Astrocyte (in vitro differentiated cells and primary cell): ENCODE measurements at regions not wholly inside any gene's neighbourhood (a gene's known extent, or its start where the extent isn't known, plus 50 kb on each side); places are given as distances from the start of the nearest gene placed in this dataset.

Experiments used
- DNase-seq: peaks from one replicate; pipeline ENCODE4 v3.0.0-alpha.2; 2010; ENCODE audit warnings: low read depth
- FAIRE-seq: peaks from 2 replicates; lab custom pipeline; 2011; peaks lifted over from hg19 to GRCh38; lab: Jason Lieb, UNC
- H2AFZ ChIP-seq: 2 replicates; pipeline ENCODE4 v1.6.0; 2012; ENCODE audit warnings: low read depth, low read length, inconsistent platforms
- H3K27ac ChIP-seq: 2 replicates; pipeline ENCODE4 v1.5.1; 2011; ENCODE audit warnings: low read depth, low read length, inconsistent platforms
- H3K27me3 ChIP-seq: 2 replicates; pipeline ENCODE4 v1.6.0; 2011; ENCODE audit warnings: low read length, inconsistent platforms; ENCODE audit not compliant: insufficient read depth
- H3K36me3 ChIP-seq: 2 replicates; pipeline ENCODE4 v1.5.1; 2011; ENCODE audit warnings: low read length, inconsistent platforms; ENCODE audit not compliant: insufficient read depth
- H3K4me1 ChIP-seq: 2 replicates; pipeline ENCODE4 v1.5.1; 2011; ENCODE audit warnings: low read length, inconsistent platforms; ENCODE audit not compliant: insufficient read depth
- H3K4me2 ChIP-seq: 2 replicates; pipeline ENCODE4 v1.6.0; 2012; ENCODE audit warnings: low read length, inconsistent platforms
- H3K4me3 ChIP-seq: 2 replicates; pipeline ENCODE4 v1.5.1; 2011; ENCODE audit warnings: low read depth, mild to moderate bottlenecking, low read length, inconsistent platforms; ENCODE audit not compliant: insufficient read depth
- H3K79me2 ChIP-seq: 2 replicates; pipeline ENCODE4 v1.6.0; 2012; ENCODE audit warnings: mild to moderate bottlenecking, low read length, inconsistent platforms; ENCODE audit not compliant: insufficient read depth
- H3K9ac ChIP-seq: 2 replicates; pipeline ENCODE4 v1.6.0; 2012; ENCODE audit warnings: mild to moderate bottlenecking, low read length, inconsistent platforms
- H3K9me3 ChIP-seq: 2 replicates; pipeline ENCODE4 v1.5.1; 2012; ENCODE audit warnings: low read depth, mild to moderate bottlenecking, low read length, inconsistent platforms; ENCODE audit not compliant: insufficient read depth
- H4K20me1 ChIP-seq: 2 replicates; pipeline ENCODE4 v1.6.0; 2012; ENCODE audit warnings: low read length, inconsistent platforms; ENCODE audit not compliant: insufficient read depth
- H3K27ac Mint-ChIP-seq: one replicate; pipeline ENCODE4 v1.8.0; 2021; ENCODE audit warnings: mild to moderate bottlenecking, mixed read lengths; ENCODE audit not compliant: unreplicated experiment
- H3K27me3 Mint-ChIP-seq: one replicate; pipeline ENCODE4 v1.8.0; 2021; ENCODE audit warnings: low read depth, mixed read lengths; ENCODE audit not compliant: unreplicated experiment
- H3K36me3 Mint-ChIP-seq: one replicate; pipeline ENCODE4 v1.8.0; 2021; ENCODE audit warnings: low read depth, mixed read lengths; ENCODE audit not compliant: unreplicated experiment
- H3K4me1 Mint-ChIP-seq: one replicate; pipeline ENCODE4 v1.8.0; 2021; ENCODE audit warnings: low read depth, mixed read lengths; ENCODE audit not compliant: unreplicated experiment
- H3K4me3 Mint-ChIP-seq: one replicate; pipeline ENCODE4 v1.8.0; 2021; ENCODE audit warnings: mild to moderate bottlenecking, moderate library complexity, mixed read lengths; ENCODE audit not compliant: unreplicated experiment
- H3K9me3 Mint-ChIP-seq: one replicate; pipeline ENCODE4 v1.8.0; 2021; ENCODE audit warnings: mild to moderate bottlenecking, mixed read lengths; ENCODE audit not compliant: unreplicated experiment
- EZH2 ChIP-seq: IDR thresholded peaks from 2 replicates; pipeline ENCODE4 v1.6.1; 2012; ENCODE audit warnings: mild to moderate bottlenecking, low read length, inconsistent platforms; ENCODE audit not compliant: insufficient read depth
- TF ChIP-seq, protein P1 (sequence below): IDR thresholded peaks from 2 replicates; pipeline ENCODE4 v1.5.1; 2011; ENCODE audit warnings: low read depth, mild to moderate bottlenecking, inconsistent platforms, low read length, moderate library complexity; ENCODE audit not compliant: insufficient read depth

DNA sequence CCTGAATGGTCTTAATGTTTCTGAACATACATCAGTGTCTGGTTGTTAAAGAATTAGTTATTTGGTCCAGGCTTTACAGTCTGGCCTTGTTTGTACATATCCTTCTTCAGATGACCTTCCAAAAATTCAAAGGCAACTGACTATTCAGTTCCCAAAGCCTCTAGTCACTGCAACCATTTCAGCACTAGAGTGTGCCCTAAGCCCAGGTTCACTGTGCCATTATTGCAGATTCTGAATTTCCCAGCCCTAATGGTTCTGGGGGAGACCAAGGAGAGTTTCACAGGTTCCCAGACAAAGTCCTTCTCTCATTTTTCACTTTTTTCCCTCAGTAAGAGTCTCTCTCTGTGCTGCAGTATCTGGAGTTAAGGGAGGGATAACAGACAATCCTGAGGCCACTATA, 235.8 kb downstream of the TRAM1L1 start:
- Mint-ChIP-seq H3K4me1 (no peaks in the 10 kb centered on the region), H3K27ac (no peak overlapping the region), H3K4me3 (no peak overlapping the region), H3K27me3 (no peaks in the 10 kb centered on the region), H3K36me3 (no peaks in the 10 kb centered on the region), H3K9me3 (no peaks in the 10 kb centered on the region)
- FAIRE-seq (no peak), DNase-seq (no peak)
- H3K9ac ChIP-seq = no peak overlapping the region
- no peaks in the 10 kb centered on the region for H3K27me3 ChIP-seq
- no peaks in the 10 kb centered on the region for H3K79me2 ChIP-seq
- TF ChIP-seq, protein P1, sequence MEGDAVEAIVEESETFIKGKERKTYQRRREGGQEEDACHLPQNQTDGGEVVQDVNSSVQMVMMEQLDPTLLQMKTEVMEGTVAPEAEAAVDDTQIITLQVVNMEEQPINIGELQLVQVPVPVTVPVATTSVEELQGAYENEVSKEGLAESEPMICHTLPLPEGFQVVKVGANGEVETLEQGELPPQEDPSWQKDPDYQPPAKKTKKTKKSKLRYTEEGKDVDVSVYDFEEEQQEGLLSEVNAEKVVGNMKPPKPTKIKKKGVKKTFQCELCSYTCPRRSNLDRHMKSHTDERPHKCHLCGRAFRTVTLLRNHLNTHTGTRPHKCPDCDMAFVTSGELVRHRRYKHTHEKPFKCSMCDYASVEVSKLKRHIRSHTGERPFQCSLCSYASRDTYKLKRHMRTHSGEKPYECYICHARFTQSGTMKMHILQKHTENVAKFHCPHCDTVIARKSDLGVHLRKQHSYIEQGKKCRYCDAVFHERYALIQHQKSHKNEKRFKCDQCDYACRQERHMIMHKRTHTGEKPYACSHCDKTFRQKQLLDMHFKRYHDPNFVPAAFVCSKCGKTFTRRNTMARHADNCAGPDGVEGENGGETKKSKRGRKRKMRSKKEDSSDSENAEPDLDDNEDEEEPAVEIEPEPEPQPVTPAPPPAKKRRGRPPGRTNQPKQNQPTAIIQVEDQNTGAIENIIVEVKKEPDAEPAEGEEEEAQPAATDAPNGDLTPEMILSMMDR = no peak
- no peak for TF ChIP-seq EZH2
- no peaks in the 10 kb centered on the region for H4K20me1 ChIP-seq
- H3K4me1 ChIP-seq = no peaks in the 10 kb centered on the region
- H3K9me3 ChIP-seq = no peaks in the 10 kb centered on the region
- no peak overlapping the region for H3K27ac ChIP-seq
- H3K36me3 ChIP-seq = no peaks in the 10 kb centered on the region
- no peak overlapping the region for H3K4me3 ChIP-seq
- no peak overlapping the region for H3K4me2 ChIP-seq
- H2AFZ ChIP-seq = no peak overlapping the region

DNA sequence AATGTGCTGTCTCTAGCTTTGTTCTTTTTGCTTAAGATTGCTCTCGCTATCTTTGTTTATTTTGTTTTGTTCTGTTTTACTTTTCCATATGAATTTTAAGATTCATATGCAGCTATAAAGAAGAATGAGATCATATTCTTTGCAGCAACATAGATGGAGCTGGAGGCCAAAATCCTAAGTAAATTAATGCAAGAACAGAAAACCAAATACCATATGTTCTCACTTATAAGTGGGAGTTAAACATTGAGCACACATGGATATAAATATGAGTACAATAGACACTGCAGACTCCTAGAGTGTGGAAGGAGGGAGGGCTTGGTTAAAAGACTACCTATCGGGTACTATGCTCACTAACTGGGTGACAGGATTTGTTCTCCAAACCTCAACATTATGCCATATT, 237.8 kb downstream of the TRAM1L1 start:
- Histone ChIP-seq H3K4me3 (no peak overlapping the region), H3K4me1 (no peaks in the 10 kb centered on the region), H2AFZ (no peak overlapping the region), H3K27me3 (no peaks in the 10 kb centered on the region), H3K79me2 (no peaks in the 10 kb centered on the region), H3K9me3 (no peaks in the 10 kb centered on the region), H3K36me3 (no peaks in the 10 kb centered on the region), H4K20me1 (no peaks in the 10 kb centered on the region), H3K4me2 (no peak overlapping the region), H3K9ac (no peak overlapping the region), H3K27ac (no peak overlapping the region)
- no peak for TF ChIP-seq EZH2
- TF ChIP-seq, protein P1 = no peak
- Mint-ChIP-seq H3K27ac (no peak overlapping the region), H3K4me3 (no peak overlapping the region), H3K4me1 (no peaks in the 10 kb centered on the region), H3K27me3 (no peaks in the 10 kb centered on the region), H3K9me3 (no peaks in the 10 kb centered on the region), H3K36me3 (no peaks in the 10 kb centered on the region)
- FAIRE-seq = no peak
- no peak for DNase-seq

GRCh38 chr4:116839826-116840225, 245.6 kb downstream of the TRAM1L1 start:
- Histone ChIP-seq H3K27me3 (no peaks in the 10 kb centered on the region), H3K79me2 (no peaks in the 10 kb centered on the region), H3K4me3 (no peak overlapping the region), H3K4me1 (peaks cover 4% of the 10 kb centered on the region), H3K9me3 (no peaks in the 10 kb centered on the region), H3K36me3 (no peaks in the 10 kb centered on the region), H3K9ac (no peak overlapping the region), H3K27ac (no peak overlapping the region), H4K20me1 (no peaks in the 10 kb centered on the region), H2AFZ (no peak overlapping the region), H3K4me2 (peak overlapping the region; percentile 2)
- Mint-ChIP-seq H3K27ac (no peak overlapping the region), H3K36me3 (no peaks in the 10 kb centered on the region), H3K9me3 (no peaks in the 10 kb centered on the region), H3K4me1 (peaks cover 5% of the 10 kb centered on the region), H3K4me3 (no peak overlapping the region), H3K27me3 (no peaks in the 10 kb centered on the region)
- FAIRE-seq = no peak
- DNase-seq = peak; percentile 66
- no peak for TF ChIP-seq EZH2
- TF ChIP-seq, protein P1 = no peak
